NB4 (cell line): ENCODE measurements at regions not wholly inside any gene's neighbourhood (a gene's known extent, or its start where the extent isn't known, plus 50 kb on each side); places are given as distances from the start of the nearest gene placed in this dataset.

Experiments used
- DNase-seq: peaks from one replicate; pipeline ENCODE4 v3.0.0; 2010; ENCODE audit warnings: low read depth
- H3K4me3 ChIP-seq: one replicate; pipeline ENCODE4 v1.5.1; 2011; ENCODE audit warnings: mild to moderate bottlenecking, low read depth, low read length, moderate library complexity
- MYC ChIP-seq: IDR thresholded peaks from 2 replicates; pipeline ENCODE4 v1.6.1; 2011; ENCODE audit warnings: low read depth, low read length
- POLR2A ChIP-seq: IDR thresholded peaks from 2 replicates; pipeline ENCODE4 v1.6.1; 2011; ENCODE audit warnings: mild to moderate bottlenecking; ENCODE audit not compliant: insufficient read length; ENCODE audit errors: extremely low read depth
- TF ChIP-seq, protein P1 (sequence below): IDR thresholded peaks from one replicate; pipeline ENCODE4 v1.5.1; 2012; ENCODE audit warnings: low read depth, low read length
- TF ChIP-seq, protein P2 (sequence below): IDR thresholded peaks from 2 replicates; pipeline ENCODE4 v1.6.1; 2011; ENCODE audit warnings: low read depth, low read length

GRCh38 chr7:445563-446288, 73.9 kb downstream of the PDGFA start:
- TF ChIP-seq, protein P1, sequence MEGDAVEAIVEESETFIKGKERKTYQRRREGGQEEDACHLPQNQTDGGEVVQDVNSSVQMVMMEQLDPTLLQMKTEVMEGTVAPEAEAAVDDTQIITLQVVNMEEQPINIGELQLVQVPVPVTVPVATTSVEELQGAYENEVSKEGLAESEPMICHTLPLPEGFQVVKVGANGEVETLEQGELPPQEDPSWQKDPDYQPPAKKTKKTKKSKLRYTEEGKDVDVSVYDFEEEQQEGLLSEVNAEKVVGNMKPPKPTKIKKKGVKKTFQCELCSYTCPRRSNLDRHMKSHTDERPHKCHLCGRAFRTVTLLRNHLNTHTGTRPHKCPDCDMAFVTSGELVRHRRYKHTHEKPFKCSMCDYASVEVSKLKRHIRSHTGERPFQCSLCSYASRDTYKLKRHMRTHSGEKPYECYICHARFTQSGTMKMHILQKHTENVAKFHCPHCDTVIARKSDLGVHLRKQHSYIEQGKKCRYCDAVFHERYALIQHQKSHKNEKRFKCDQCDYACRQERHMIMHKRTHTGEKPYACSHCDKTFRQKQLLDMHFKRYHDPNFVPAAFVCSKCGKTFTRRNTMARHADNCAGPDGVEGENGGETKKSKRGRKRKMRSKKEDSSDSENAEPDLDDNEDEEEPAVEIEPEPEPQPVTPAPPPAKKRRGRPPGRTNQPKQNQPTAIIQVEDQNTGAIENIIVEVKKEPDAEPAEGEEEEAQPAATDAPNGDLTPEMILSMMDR, result no peak
- TF ChIP-seq, protein P2, sequence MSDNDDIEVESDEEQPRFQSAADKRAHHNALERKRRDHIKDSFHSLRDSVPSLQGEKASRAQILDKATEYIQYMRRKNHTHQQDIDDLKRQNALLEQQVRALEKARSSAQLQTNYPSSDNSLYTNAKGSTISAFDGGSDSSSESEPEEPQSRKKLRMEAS, result no peak
- TF ChIP-seq MYC (no peak), POLR2A (no peak)
- no peak for DNase-seq

DNA sequence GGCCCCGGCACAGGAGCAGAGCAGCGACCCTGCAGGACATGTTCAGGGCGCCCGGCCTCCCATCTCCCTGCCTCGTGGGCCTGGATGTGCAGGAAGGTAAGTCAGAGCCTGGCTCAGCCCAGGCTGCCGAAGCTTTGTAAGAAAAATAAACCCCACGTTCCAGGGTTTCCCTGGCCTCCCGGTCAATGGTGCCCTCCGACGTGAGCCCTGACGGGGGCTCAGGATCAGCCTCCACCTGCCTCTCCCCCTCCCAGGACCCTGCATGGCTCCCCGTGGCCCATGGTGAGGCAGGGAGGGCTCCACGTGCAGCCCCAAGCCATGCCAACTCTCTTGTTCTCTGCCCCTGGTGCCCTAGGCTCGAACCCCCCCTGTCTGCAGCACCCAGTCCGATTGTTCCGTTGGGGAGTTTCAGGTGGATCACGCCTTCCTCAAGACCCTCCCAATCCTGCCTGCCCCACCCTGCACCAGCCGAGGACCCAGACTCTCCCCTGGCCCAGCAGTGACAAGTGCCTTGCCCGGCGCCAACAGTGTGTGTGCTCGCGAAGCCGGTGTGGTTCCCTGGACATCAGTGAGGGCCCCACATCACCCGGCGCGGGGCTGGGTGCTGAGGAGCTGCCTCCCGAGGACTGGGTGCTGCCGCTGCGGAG, 73.2 kb downstream of the PDGFA start:
- H3K4me3 ChIP-seq, result no peak overlapping the region
- no peak for DNase-seq
- TF ChIP-seq MYC, result no peak
- TF ChIP-seq, protein P2, result no peak
- no peak for TF ChIP-seq POLR2A
- TF ChIP-seq, protein P1, result no peak

More at GRCh38 chr7:445563-446288, 73.9 kb downstream of the PDGFA start:
- no peak overlapping the region for H3K4me3 ChIP-seq
